ENCODE measurements at regions not wholly inside any gene's neighbourhood (a gene's known extent, or its start where the extent isn't known, plus 50 kb on each side); places are given as distances from the start of the nearest gene placed in this dataset.

GRCh38 chr2:118345465-118345864 is 257.2 kb downstream of the INSIG2 start:
- no peak for TF ChIP-seq CTCF (IDR thresholded peaks at IDR 0.05)
- TF ChIP-seq POLR2A (IDR thresholded peaks at IDR 0.05): no peak

Data from adrenal gland (tissue), 5 donors.